LNCaP clone FGC (cell line): ENCODE measurements at regions not wholly inside any gene's neighbourhood (a gene's known extent, or its start where the extent isn't known, plus 50 kb on each side); places are given as distances from the start of the nearest gene placed in this dataset.

Source experiments
- DNase-seq: peaks from one replicate; pipeline ENCODE4 v3.0.0-alpha.2; 2011; ENCODE audit warnings: low read depth
- H3K4me3 ChIP-seq: 2 replicates; pipeline ENCODE4 v1.5.1; 2011; ENCODE audit warnings: mild to moderate bottlenecking, low read depth, low read length, control low read depth
- TF ChIP-seq, protein P1 (sequence below): IDR thresholded peaks from 2 replicates; pipeline ENCODE4 v1.5.1; 2012; ENCODE audit warnings: mild to moderate bottlenecking; ENCODE audit not compliant: control insufficient read depth, insufficient read depth; ENCODE audit errors: extremely low read depth

DNA sequence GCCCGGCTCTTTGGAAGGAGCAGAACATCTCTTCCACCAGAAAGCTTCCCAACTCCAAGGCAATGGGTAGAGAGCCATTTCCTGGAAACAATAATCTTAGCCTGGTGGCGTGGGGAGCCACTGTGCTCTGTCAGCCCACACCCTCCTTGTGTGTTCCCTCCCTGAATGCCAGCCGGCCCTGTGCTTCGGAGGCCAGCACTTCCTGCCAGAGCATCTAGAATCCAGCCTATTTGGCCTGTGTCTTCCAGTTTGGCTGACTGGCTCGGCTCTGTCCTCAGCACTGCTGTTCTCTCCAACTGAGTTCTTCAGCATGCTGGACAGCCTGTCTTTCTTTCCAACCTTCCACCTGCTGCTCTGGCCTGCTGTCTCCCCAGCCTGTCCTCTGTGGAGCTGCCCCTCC lies 349.3 kb downstream of the MFSD1 start:
- TF ChIP-seq, protein P1, sequence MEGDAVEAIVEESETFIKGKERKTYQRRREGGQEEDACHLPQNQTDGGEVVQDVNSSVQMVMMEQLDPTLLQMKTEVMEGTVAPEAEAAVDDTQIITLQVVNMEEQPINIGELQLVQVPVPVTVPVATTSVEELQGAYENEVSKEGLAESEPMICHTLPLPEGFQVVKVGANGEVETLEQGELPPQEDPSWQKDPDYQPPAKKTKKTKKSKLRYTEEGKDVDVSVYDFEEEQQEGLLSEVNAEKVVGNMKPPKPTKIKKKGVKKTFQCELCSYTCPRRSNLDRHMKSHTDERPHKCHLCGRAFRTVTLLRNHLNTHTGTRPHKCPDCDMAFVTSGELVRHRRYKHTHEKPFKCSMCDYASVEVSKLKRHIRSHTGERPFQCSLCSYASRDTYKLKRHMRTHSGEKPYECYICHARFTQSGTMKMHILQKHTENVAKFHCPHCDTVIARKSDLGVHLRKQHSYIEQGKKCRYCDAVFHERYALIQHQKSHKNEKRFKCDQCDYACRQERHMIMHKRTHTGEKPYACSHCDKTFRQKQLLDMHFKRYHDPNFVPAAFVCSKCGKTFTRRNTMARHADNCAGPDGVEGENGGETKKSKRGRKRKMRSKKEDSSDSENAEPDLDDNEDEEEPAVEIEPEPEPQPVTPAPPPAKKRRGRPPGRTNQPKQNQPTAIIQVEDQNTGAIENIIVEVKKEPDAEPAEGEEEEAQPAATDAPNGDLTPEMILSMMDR: no peak
- H3K4me3 ChIP-seq: no peak overlapping the region
- no peak for DNase-seq

DNA sequence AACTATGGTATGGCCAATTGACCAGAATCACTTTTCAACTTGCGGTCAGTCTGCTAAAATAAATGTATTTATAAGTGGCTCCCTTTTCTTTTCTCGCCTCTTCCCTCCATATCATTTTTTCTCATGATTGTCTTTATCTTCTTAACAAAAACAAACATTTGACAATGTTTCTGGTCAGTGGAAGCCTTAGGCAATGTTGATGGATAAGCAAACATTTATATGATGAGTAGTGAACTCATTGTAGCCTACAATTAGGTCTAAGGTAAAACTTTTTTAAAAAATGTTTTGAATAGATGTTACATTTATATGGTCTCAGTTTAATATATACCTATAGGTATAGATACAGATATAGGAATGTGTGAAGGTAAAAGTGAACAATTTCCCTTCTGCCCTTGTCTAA lies 355.4 kb downstream of the MFSD1 start:
- TF ChIP-seq, protein P1: no peak
- no peak for DNase-seq
- no peak overlapping the region for H3K4me3 ChIP-seq

DNA sequence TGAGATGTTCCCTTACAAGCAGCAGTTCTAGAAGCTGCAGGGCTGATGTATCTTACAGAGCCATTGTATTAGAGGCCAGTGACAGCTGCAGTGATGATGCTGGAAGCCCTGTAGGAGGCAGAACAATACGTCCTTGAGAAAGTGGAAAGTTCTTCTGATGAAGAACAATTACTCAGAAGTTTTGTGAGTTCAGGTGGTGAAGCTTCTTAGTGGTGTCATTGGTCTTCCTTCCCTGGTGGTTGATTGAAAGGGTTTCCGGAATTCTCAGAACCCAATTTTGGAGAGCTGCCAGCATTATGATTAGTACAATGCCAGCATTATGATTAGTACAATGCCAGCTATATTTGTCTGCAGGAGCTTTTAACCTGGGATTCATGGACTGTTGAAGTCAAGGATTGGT lies 356.4 kb downstream of the MFSD1 start:
- DNase-seq: no peak
- no peak overlapping the region for H3K4me3 ChIP-seq
- TF ChIP-seq, protein P1: no peak

GRCh38 chr3:159158801-159159200 lies 356.9 kb downstream of the MFSD1 start:
- DNase-seq: no peak
- H3K4me3 ChIP-seq: no peak overlapping the region
- TF ChIP-seq, protein P1: no peak

- DNase-seq: no peak
- TF ChIP-seq, protein P1: no peak
- H3K4me3 ChIP-seq: no peak overlapping the region
Measured at GRCh38 chr3:159159546-159159945, 357.7 kb downstream of the MFSD1 start.

GRCh38 chr3:159163656-159164055 lies 361.8 kb downstream of the MFSD1 start:
- DNase-seq: no peak
- TF ChIP-seq, protein P1: no peak
- H3K4me3 ChIP-seq: no peak overlapping the region

GRCh38 chr3:159165961-159166360 lies 364.1 kb downstream of the MFSD1 start:
- DNase-seq: no peak
- no peak overlapping the region for H3K4me3 ChIP-seq
- TF ChIP-seq, protein P1: no peak
